Mesodermal cell (in vitro differentiated cells): ENCODE measurements at regions not wholly inside any gene's neighbourhood (a gene's known extent, or its start where the extent isn't known, plus 50 kb on each side); places are given as distances from the start of the nearest gene placed in this dataset.

Experiments used
- H3K27ac ChIP-seq: 2 replicates; pipeline ENCODE4 v1.7.0; 2013; ENCODE audit warnings: mild to moderate bottlenecking, low read depth, low read length, moderate library complexity; ENCODE audit not compliant: severe bottlenecking
- H3K36me3 ChIP-seq: 2 replicates; pipeline ENCODE4 v1.7.1; 2013; ENCODE audit warnings: mild to moderate bottlenecking, low read length, moderate library complexity; ENCODE audit not compliant: control insufficient read depth, insufficient read depth
- H3K4me1 ChIP-seq: one replicate; pipeline ENCODE4 v1.7.1; 2013; ENCODE audit warnings: mild to moderate bottlenecking, low read length; ENCODE audit not compliant: insufficient read depth, control insufficient read depth, poor library complexity, severe bottlenecking
- H3K4me3 ChIP-seq: 2 replicates; pipeline ENCODE4 v1.7.0; 2013; ENCODE audit warnings: low read length, control low read depth, mild to moderate bottlenecking; ENCODE audit not compliant: insufficient read depth, poor library complexity, severe bottlenecking; ENCODE audit errors: extremely low read depth
- H3K9me3 ChIP-seq: 2 replicates; pipeline ENCODE4 v1.7.1; 2013; ENCODE audit warnings: mild to moderate bottlenecking, low read length, moderate library complexity; ENCODE audit not compliant: control insufficient read depth
- whole genome bisulfite sequencing, 2 experiments: methylation state at CpG; one replicate each; pipeline ENCODE4 v1.1.5; 2013; ENCODE audit warnings: missing lambda C conversion rate in 2 of 2; ENCODE audit not compliant: insufficient coverage in 2 of 2; 5-methylcytosine and 5-hydroxymethylcytosine counted together

DNA sequence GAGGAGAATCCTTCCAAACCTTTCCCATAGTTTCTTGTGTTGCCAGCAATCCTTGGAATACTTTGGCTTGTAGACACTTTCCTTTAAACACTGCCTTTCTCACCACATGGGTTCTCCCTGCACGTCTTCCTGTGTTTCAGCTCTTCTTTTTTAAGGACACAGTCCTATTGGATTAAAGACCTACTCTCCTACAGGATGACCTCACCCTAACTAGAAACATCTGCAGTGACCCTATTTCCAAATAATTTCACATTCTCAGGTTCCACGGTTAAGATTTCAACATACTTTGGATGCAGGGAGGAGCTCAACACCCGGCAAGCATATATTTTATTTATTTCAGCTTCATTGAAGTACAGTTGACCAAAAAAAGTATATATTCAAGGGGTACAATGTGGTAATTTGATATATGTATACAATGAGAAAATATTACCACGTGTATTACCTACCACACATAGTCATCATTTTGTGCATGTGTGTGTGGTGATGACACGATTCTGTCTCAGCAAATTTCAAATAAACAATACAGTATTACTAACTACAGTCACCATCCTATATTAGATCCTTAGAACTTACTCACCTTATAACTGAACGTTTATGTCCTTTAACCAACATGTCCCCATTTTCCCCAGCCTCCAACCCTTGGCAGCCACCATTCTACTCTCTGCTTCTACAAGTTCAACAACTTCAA lies 745.0 kb downstream of the CBLN2 start:
- Histone ChIP-seq H3K4me1 (no peaks in the 10 kb centered on the region), H3K36me3 (no peaks in the 10 kb centered on the region), H3K27ac (no peak overlapping the region), H3K4me3 (no peak overlapping the region), H3K9me3 (peaks cover 11% of the 10 kb centered on the region)
- WGBS, 2 experiments: 17 to 52% methylated on average over 3 of the region's 6 CpGs

DNA sequence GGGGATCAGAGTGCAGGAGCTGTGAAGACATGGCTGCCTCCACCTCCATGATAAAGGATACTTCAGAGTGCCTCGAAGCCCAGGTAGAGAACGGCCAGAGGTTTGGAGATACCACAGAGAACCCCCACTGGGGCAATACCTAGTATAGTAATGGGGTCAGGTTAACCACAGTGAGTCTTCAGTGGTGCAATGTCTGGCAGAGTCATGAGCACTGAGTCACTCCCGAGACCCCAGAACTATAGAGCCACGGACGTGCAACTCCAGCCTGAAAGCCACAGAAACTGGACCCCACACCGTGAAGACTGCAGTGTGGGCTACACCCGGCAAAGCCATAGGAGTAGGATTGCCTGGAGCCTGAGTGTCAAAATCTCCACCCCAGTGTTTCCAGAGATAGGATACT lies 746.6 kb downstream of the CBLN2 start:
- WGBS, 2 experiments: 73 to 90% methylated on average over 5 to 7 of the region's 7 CpGs
- no peaks in the 10 kb centered on the region for H3K36me3 ChIP-seq
- no peak overlapping the region for H3K27ac ChIP-seq

DNA sequence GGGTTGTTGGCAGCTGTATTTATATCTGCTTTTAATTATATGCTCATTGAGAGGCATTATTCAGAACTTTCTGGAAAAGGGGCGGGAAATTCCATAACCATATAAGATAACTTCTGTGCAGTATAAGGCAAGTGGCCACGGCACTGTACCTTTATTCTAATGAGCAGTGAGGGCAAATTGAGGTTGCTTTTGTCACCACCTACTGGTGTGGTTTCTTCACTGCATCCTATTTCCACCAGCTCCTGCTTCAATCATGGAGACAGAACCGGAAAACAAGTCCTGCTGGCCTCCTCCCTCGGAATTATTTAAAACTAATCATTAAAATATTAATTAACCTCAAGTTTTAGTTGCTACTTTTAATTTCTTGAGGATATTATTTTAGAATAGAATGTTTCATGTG lies 759.4 kb downstream of the CBLN2 start:
- H3K36me3 ChIP-seq: no peaks in the 10 kb centered on the region
- H3K4me3 ChIP-seq: no peak overlapping the region
- peaks cover 15% of the 10 kb centered on the region for H3K9me3 ChIP-seq
- H3K27ac ChIP-seq: no peak overlapping the region
- no peaks in the 10 kb centered on the region for H3K4me1 ChIP-seq
- WGBS, 2 experiments: 83% methylated on average over 2 of the region's 4 CpGs; no CpG with 5 or more reads in 1 of the 2 experiments

More for the DNA sequence above, 746.6 kb downstream of the CBLN2 start:
- no peaks in the 10 kb centered on the region for H3K4me1 ChIP-seq
- peaks cover 6% of the 10 kb centered on the region for H3K9me3 ChIP-seq
- no peak overlapping the region for H3K4me3 ChIP-seq

DNA sequence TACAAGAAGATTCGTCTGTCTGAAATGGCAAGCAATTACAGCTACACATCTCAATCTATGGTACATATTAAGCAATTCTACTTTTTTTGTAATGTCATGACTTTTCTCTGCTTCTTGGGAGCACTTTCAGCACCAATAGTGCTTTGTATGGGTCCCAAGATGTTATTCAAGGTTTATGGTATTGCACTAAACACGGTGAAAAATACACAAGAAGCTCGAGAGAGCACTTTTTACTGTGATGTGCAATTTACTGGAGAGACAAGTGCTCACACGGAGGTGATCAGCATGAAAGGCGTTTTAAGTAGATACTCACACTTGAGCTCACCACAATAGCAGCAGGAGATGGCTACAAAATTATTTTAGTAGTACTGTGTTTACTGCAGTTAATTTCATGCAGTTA lies 783.6 kb downstream of the CBLN2 start:
- peaks cover 25% of the 10 kb centered on the region for H3K9me3 ChIP-seq
- WGBS, 2 experiments: 39 to 73% methylated on average over 2 to 4 of the region's 5 CpGs

DNA sequence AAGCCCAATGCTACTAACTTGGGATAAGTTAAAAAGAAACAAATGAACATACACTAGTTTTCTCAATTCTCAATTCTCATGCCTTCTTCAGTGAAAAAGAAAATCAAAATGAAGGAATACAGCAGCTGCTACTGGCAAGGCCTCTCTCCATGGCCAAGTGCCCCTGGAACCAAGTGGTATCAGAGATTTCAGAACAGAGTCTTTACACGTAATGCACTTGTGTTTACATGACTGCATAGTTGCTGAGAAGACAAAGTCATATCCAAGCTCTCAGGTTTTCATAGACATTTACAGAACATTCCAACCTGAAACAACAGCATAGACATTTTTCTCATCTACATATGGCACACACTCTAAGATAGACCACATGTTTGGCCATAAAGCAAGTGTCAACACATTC lies 789.9 kb downstream of the CBLN2 start:
- peaks cover 24% of the 10 kb centered on the region for H3K9me3 ChIP-seq
- WGBS, 2 experiments: 100% methylated on average over 1 of the region's 1 CpG; no CpG with 5 or more reads in 1 of the 2 experiments
- H3K4me3 ChIP-seq: no peak overlapping the region
- H3K27ac ChIP-seq: no peak overlapping the region
- no peaks in the 10 kb centered on the region for H3K36me3 ChIP-seq
- no peaks in the 10 kb centered on the region for H3K4me1 ChIP-seq

More for the DNA sequence above, 783.6 kb downstream of the CBLN2 start:
- Histone ChIP-seq H3K36me3 (no peaks in the 10 kb centered on the region), H3K4me3 (no peak overlapping the region), H3K27ac (no peak overlapping the region), H3K4me1 (no peaks in the 10 kb centered on the region)

DNA sequence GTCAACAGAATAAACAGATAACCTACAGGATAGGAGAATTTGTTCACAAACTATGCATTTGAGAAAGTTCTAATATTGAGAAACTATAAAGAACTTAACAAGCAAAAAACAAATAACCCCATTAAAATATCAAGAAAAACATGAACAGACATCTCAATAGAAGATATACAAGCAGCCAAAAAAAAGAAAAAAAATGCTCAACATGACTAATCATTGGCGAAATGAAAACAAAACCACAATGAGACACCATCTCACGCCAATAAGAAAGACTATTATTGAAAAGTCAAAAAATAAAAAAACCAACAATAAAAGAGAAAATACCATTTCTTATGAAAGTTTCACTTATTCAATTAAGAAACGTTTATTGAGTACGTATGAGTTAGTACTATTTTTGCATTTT lies 800.5 kb downstream of the CBLN2 start:
- no CpG with 5 or more reads among the region's 4 CpGs for WGBS, 2 experiments
- no peak overlapping the region for H3K4me3 ChIP-seq
- H3K27ac ChIP-seq: no peak overlapping the region
- peaks cover 26% of the 10 kb centered on the region for H3K9me3 ChIP-seq
- H3K36me3 ChIP-seq: no peaks in the 10 kb centered on the region
- H3K4me1 ChIP-seq: no peaks in the 10 kb centered on the region

DNA sequence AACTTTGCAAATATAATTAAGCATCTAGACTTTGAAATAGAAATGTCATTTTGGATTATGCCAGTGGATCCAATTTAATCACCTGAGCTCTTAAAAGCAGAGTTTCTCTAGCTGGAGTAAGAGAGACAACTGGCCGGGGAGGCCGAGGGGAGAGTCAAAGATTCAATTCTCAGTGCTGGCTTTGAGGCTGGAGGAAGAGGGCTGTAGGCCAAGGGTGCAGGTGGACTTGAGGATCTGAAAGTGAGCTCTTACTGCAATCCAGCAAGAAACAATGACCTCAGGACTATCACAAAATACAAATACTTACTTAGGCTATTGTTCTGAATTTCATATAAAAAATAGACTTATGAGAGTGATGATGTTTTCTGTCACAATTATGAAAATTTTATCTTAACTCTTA lies 814.5 kb downstream of the CBLN2 start:
- Histone ChIP-seq H3K27ac (no peak overlapping the region), H3K4me1 (no peaks in the 10 kb centered on the region), H3K36me3 (no peaks in the 10 kb centered on the region), H3K4me3 (no peak overlapping the region), H3K9me3 (peaks cover 16% of the 10 kb centered on the region)
- WGBS, 2 experiments: 64 to 80% methylated on average over 1 to 2 of the region's 2 CpGs

DNA sequence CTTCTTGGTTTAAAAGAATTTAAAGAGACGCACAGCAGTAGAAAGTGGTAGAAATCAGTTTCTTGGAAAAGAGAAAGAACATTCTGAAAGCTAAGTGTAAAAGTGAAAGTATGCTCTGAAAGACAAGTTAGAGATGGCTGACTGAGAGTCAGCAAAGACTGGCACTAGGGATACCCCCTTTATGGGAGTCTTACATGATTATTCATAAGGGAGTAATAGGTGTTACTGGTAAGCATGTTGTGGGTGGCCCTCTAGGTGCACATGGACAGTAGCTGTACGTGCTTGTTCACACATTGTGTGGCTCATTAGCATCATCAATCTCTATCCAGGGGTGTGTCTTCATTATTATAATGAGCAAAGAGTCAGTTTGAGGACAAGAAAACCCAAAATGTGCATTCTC lies 816.2 kb downstream of the CBLN2 start:
- no peaks in the 10 kb centered on the region for H3K4me1 ChIP-seq
- H3K9me3 ChIP-seq: peaks cover 9% of the 10 kb centered on the region

DNA sequence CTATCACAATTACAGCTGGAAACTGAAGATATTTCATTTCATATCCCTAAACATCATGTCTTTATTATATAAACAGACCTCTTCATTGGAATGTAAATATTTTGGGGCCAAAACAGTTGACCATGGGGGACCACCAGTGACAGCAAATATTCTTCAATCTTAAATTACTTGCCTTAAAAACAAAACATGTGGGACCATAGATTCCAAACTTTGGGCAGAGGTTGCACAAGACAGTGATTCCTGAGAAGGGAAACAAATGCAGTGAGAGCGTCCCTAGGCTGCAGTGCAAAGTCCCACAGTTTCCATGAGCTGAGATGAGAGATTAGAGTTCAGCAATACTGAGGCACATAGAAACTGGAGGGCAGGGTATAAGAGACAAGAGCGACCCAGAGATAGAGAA lies 818.9 kb downstream of the CBLN2 start:
- H3K27ac ChIP-seq: no peak overlapping the region
- H3K4me1 ChIP-seq: no peaks in the 10 kb centered on the region
- no peak overlapping the region for H3K4me3 ChIP-seq
- peaks cover 9% of the 10 kb centered on the region for H3K9me3 ChIP-seq
- 80 to 86% methylated on average over 2 of the region's 2 CpGs for WGBS, 2 experiments
- H3K36me3 ChIP-seq: no peaks in the 10 kb centered on the region

More for the DNA sequence above, 816.2 kb downstream of the CBLN2 start:
- no peak overlapping the region for H3K4me3 ChIP-seq
- 50 to 56% methylated on average over 1 of the region's 2 CpGs for WGBS, 2 experiments
- no peak overlapping the region for H3K27ac ChIP-seq
- H3K36me3 ChIP-seq: no peaks in the 10 kb centered on the region

DNA sequence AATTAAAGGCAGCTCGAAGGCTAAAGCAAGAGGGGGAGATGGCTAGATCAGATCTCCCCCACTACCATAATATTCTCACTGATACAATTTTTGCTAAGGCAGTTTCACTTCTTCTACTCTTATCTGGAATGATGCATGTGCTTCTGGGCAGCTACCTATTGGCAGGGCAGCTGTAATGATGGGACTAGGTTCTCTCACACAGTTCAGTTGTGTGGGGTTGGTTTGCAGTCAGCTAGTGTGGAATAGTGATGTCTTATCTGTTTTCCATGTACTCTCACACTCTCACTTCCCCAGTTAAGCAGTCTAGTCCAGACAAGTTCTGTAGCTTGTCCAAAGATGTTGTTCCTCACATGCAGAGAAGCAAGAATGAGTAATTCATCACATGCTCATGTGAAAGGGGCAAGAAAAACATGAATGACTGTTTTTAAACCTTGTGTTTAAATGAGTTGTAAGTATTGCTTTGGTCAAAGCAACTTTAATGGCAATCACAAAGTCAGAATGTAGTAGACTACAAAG lies 836.1 kb downstream of the CBLN2 start:
- WGBS, 2 experiments: 100% methylated on average over 1 of the region's 1 CpG; no CpG with 5 or more reads in 1 of the 2 experiments
- H3K4me3 ChIP-seq: no peak overlapping the region
- H3K9me3 ChIP-seq: peaks cover 8% of the 10 kb centered on the region
- no peak overlapping the region for H3K27ac ChIP-seq
- no peaks in the 10 kb centered on the region for H3K4me1 ChIP-seq
- no peaks in the 10 kb centered on the region for H3K36me3 ChIP-seq

DNA sequence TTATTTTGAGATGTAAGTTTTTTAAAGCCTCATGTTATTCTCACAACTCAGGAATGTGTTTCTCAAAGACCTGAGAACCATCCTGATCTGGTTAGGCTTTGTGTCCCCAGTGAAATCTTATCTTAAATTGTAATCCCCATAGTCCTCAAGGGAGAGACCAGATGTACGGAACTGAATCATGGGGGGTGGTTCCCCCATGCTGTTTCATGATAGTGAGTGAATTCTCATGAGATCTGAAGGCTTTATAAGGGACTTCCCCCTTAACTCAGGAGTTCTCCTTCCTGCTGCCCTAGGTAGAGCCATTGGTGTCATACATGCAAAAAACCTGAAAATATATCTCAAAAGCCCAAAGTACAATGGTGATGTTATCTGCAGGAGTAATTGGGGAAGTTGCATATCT lies 836.7 kb downstream of the CBLN2 start:
- H3K9me3 ChIP-seq: peaks cover 8% of the 10 kb centered on the region
- no CpG with 5 or more reads among the region's 1 CpG for WGBS, 2 experiments
- no peaks in the 10 kb centered on the region for H3K36me3 ChIP-seq
- H3K4me3 ChIP-seq: no peak overlapping the region
- no peaks in the 10 kb centered on the region for H3K4me1 ChIP-seq
- no peak overlapping the region for H3K27ac ChIP-seq
